Fibroblast of mammary gland (primary cell): ENCODE measurements at regions not wholly inside any gene's neighbourhood (a gene's known extent, or its start where the extent isn't known, plus 50 kb on each side); places are given as distances from the start of the nearest gene placed in this dataset.
A peak's percentile ranks its signal among the peaks of the same experiment; 100 is the strongest.

Experiments
- DNase-seq: peaks from one replicate; pipeline ENCODE4 v3.0.0-alpha.2; 2010; ENCODE audit warnings: low read depth
- H3K4me3 ChIP-seq: 2 replicates; pipeline ENCODE4 v1.5.1; 2011; ENCODE audit warnings: low read depth, mild to moderate bottlenecking, low read length, moderate library complexity; ENCODE audit not compliant: control insufficient read depth
- TF ChIP-seq, protein P1 (sequence below): conservative IDR thresholded peaks from 2 replicates; pipeline ENCODE4 v1.5.1; 2011; ENCODE audit warnings: low read depth, low read length, inconsistent platforms; ENCODE audit not compliant: control insufficient read depth, insufficient read depth

DNA sequence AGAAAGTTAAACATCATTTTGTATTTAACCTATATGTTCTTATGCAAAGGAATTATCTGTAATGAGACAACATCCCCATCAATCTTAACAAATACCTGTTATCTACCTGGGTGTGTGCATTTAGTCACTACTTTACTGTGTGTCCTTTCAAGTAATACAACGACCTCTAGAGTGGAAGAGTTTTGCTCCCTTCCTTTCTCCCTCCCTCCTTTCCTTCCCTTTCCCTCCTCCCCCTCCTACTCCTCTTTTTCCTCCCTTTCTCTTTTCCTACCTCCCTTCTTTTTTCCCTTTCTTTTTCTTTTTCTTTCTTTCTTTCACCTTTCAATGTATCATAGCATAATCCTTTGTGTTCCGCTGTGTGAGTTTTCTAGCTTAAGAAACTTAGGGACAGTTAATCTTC lies 532.3 kb downstream of the SLC4A3 start:
- TF ChIP-seq, protein P1, sequence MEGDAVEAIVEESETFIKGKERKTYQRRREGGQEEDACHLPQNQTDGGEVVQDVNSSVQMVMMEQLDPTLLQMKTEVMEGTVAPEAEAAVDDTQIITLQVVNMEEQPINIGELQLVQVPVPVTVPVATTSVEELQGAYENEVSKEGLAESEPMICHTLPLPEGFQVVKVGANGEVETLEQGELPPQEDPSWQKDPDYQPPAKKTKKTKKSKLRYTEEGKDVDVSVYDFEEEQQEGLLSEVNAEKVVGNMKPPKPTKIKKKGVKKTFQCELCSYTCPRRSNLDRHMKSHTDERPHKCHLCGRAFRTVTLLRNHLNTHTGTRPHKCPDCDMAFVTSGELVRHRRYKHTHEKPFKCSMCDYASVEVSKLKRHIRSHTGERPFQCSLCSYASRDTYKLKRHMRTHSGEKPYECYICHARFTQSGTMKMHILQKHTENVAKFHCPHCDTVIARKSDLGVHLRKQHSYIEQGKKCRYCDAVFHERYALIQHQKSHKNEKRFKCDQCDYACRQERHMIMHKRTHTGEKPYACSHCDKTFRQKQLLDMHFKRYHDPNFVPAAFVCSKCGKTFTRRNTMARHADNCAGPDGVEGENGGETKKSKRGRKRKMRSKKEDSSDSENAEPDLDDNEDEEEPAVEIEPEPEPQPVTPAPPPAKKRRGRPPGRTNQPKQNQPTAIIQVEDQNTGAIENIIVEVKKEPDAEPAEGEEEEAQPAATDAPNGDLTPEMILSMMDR: no peak
- DNase-seq: no peak
- H3K4me3 ChIP-seq: no peak overlapping the region

DNA sequence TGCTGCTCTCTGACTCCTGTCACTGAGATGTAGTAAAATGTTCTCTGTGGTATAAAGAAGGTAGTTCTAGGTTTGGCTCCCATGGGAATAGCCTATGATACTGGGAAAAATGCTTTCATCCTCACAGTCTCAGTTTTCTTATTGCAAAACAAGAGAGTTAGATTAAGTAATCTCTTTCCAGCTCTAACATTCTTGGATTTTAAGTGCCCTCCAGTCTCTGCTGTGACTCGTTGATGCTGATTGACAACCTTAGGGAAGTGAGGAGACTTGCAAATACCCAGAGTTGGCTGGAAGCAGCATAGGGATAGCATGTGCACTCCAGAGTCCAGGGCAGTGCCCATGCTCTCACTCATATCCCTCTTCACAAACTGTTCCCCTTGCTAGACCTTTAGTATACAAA lies 534.9 kb downstream of the SLC4A3 start:
- no peak overlapping the region for H3K4me3 ChIP-seq
- DNase-seq: peak; percentile 70
- TF ChIP-seq, protein P1: no peak

DNA sequence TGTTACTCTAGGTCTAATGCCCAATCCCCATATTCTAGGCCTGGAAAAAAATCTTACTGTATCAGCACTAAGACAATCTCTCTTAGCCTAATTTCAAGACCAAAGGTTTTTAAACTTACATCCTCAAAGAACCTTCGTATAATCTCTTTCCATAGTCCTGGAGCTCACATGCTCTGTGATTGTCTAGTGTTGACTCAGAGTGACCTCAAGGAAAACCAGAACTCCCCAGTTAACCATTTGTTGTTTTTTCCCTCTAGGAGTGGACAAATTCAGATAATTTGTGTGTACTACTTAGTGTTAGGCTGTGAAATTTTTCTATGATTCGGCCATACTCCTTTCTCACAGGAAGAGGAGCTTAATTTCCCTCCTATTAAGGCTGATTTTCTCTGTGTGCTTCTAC lies 536.1 kb downstream of the SLC4A3 start:
- TF ChIP-seq, protein P1: no peak
- H3K4me3 ChIP-seq: no peak overlapping the region
- peak; percentile 56 for DNase-seq

DNA sequence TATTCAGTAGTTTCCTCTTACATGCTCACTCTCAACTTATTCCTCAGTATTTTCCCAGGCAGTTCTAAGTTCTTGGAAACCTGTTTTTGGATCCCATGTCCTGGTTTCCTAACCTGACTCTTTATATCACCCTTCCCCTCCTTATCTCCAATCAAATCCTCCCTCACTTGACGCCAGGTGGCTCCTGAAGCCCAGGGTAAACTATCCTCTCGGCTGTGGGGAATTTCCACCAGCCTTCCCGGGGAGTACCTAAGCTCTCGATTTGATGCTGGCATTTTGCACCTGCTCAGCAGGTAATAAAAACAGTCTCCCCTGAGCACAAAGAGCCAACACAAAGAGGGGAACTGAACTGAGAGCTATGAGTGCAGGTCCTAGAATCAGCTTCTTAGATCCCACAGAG lies 538.0 kb downstream of the SLC4A3 start:
- H3K4me3 ChIP-seq: no peak overlapping the region
- no peak for DNase-seq

DNA sequence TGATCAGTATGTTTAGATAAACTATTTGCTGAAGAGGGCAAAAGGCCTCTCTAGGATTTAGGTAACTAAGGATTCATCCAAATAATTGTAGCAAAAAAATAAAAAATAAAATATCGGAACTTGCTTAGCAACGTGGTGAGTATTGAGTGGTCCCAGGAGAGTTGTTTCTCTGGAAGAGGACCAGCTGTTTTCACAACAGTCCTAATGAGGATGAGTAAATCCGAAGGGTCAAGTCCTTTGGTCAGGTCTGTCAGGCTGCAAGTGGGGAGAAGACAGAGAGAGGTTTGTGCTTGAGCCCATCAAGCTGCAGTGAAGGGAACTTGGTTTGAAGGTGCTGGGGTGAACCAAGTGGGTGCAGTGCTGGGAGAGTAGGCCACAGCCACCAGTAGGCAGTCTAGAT lies 539.2 kb downstream of the SLC4A3 start:
- TF ChIP-seq, protein P1: no peak
- DNase-seq: peak; percentile 92

More for the DNA sequence above, 538.0 kb downstream of the SLC4A3 start:
- TF ChIP-seq, protein P1: no peak

DNA sequence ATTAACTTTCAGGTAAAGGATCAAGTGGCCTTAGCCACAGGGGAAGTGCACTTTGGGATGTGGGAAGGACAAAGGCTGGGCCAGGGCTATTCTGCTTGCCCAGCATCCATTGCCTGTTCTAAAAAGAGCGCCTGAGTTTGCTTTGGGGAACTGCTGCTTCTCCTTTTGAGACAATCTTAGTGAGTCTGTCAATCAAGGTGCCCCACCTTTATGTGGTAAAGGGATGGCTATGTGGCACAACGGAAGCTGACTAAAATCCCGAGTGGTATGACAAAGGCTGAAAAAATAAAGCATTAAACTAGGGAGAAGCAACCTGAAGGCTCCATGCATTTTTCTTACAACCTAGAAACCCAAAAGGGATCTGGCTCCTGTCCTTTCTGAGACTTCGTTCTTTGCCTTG lies 540.5 kb downstream of the SLC4A3 start:
- no peak for DNase-seq
- TF ChIP-seq, protein P1: no peak
- no peak overlapping the region for H3K4me3 ChIP-seq

More for the DNA sequence above, 539.2 kb downstream of the SLC4A3 start:
- H3K4me3 ChIP-seq: no peak overlapping the region

DNA sequence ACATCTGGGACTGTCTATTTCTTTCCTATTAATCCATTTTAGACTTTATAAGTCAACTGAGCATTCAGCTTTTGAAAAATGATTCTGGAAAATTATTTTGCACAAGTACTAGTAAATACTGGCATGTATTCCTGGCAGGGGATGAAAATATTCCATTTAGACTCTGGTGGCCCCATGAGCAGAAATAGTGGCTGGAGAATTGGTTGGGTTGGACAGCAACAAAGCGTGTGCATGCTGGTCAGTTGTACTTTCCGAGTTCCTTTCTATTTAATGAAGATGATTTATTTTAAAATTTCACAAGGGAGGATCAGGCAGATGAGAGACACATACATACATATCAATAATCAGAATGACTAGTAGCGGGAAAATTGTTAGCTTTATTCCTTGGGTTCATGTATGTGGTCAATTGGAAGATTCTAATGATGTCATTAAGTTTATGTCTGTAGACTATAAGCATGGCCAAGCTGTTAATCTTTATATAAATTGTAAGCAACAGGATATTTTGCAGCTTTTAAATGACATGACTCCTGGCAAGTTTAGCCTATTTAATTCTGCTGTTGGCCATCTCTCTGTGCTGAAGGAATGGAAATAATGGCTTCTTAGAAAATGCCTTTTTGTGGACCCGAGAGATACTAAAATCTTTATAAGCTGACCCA lies 541.6 kb downstream of the SLC4A3 start:
- TF ChIP-seq, protein P1: no peak
- no peak overlapping the region for H3K4me3 ChIP-seq
- DNase-seq: no peak
